Uterus (tissue), 3 donors: ENCODE measurements at regions not wholly inside any gene's neighbourhood (a gene's known extent, or its start where the extent isn't known, plus 50 kb on each side); places are given as distances from the start of the nearest gene placed in this dataset.

Experiments used
- DNase-seq, 2 donors: peaks; one replicate each; pipeline ENCODE4 v3.0.0-alpha.2; 2019 to 2020
- H3K27ac ChIP-seq, 2 donors: fragments of 200-600 bp; sonication (generic); 1 replicate in 1 of 2; 2 replicates in 1 of 2; pipeline ENCODE4 v1.5.1; 2016 to 2018
- H3K27me3 ChIP-seq, 2 donors: fragments of 200-600 bp; sonication (generic); one replicate each; pipeline ENCODE4 v1.5.1; 2018 to 2019; ENCODE audit warnings: control low read depth in 1 of 2
- H3K36me3 ChIP-seq, 2 donors: fragments of 200-600 bp; sonication (generic); one replicate each; pipeline ENCODE4 v1.5.1; 2019; ENCODE audit warnings: control low read depth in 1 of 2
- H3K4me1 ChIP-seq, 2 donors: fragments of 200-600 bp; sonication (generic); one replicate each; pipeline ENCODE4 v1.5.1; 2018 to 2019; ENCODE audit warnings: control low read depth in 1 of 2
- H3K4me3 ChIP-seq, 2 donors: fragments of 200-600 bp; sonication (generic); 1 replicate in 1 of 2; 2 replicates in 1 of 2; pipeline ENCODE4 v1.5.1; 2018 to 2019; ENCODE audit warnings: mild to moderate bottlenecking in 1 of 2
- H3K9me3 ChIP-seq, 2 donors: fragments of 200-600 bp; sonication (generic); one replicate each; pipeline ENCODE4 v1.5.1; 2019; ENCODE audit warnings: control low read depth in 1 of 2
- POLR2A ChIP-seq, 2 donors: fragments of 450-650 bp; IDR thresholded peaks; one replicate each; pipeline ENCODE4 v1.6.1; 2016; ENCODE audit warnings: antibody characterized with exemption in 2 of 2, mild to moderate bottlenecking in 1 of 2, moderate library complexity in 1 of 2
- intact Hi-C: fragments of 100-400 bp; cut with DNase I; formaldehyde crosslinking; loops from one replicate; pipeline ENCODE4 v1.15.1; 2023; ENCODE audit warnings: low total_unique reads
- TF ChIP-seq, protein P1 (sequence below), 4 experiments: fragments of 200-600 bp in 2 of 4; fragments of 450-650 bp in 2 of 4; sonication (generic) in 2 of 4; IDR thresholded peaks; one replicate each; pipeline ENCODE4 v1.5.1; 2016 to 2019; ENCODE audit warnings: antibody characterized with exemption in 4 of 4, mild to moderate bottlenecking in 2 of 4, moderate library complexity in 1 of 4
- donor health status: DM: yes; HTN: yes; CAD: no.

DNA sequence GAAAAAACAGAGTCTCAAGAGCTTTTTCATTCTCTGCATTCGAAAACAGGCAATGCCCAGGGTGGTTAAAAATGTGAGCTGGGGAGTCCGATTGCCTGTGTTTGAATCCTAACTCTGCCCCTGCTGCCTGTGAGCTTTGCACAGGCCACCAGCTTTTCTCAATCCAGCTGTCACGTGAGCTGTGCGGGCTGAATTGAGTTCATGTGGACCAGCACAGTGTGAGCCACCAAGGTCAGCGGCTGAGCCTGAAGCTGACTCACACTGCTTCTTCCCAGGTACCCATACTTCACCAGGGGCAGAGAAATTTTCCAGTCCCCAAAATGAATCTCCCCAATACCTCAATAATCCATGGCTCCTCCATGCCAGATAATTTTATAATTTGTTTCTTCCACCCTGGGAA is 64.4 kb upstream of the SLCO3A1 start:
- Histone ChIP-seq H3K36me3 (no peaks in the 10 kb centered on the region), H3K9me3 (no peaks in the 10 kb centered on the region), H3K4me3 (no peak overlapping the region), H3K4me1 (no peaks in the 10 kb centered on the region), H3K27ac (no peak overlapping the region), H3K27me3 (no peaks in the 10 kb centered on the region)
- TF ChIP-seq, protein P1, sequence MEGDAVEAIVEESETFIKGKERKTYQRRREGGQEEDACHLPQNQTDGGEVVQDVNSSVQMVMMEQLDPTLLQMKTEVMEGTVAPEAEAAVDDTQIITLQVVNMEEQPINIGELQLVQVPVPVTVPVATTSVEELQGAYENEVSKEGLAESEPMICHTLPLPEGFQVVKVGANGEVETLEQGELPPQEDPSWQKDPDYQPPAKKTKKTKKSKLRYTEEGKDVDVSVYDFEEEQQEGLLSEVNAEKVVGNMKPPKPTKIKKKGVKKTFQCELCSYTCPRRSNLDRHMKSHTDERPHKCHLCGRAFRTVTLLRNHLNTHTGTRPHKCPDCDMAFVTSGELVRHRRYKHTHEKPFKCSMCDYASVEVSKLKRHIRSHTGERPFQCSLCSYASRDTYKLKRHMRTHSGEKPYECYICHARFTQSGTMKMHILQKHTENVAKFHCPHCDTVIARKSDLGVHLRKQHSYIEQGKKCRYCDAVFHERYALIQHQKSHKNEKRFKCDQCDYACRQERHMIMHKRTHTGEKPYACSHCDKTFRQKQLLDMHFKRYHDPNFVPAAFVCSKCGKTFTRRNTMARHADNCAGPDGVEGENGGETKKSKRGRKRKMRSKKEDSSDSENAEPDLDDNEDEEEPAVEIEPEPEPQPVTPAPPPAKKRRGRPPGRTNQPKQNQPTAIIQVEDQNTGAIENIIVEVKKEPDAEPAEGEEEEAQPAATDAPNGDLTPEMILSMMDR (IDR thresholded peaks at IDR 0.05), result no peak
- no peak for TF ChIP-seq POLR2A (IDR thresholded peaks at IDR 0.05)
- DNase-seq, result no peak
- intact Hi-C loops, result no loop called here

DNA sequence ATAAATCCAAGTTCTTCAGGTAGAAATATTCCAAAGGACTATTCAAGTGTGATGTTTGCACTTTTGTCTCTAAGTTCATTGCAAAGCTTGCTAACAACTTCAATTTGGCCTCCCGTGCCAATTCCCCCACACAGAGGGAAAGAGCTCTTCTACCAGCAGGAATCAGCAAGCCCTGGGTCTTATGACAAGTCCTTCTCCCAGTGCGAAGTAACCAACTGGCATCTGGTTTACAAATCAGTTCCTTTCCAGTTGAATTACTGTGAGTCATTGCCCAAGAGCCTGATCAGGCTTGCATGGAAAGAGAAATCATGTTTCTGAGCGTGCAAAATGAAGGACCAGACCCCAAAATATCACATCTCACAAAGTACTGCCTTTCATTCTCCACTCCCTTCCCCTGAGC is 62.7 kb upstream of the SLCO3A1 start:
- no peak overlapping the region for H3K4me3 ChIP-seq
- TF ChIP-seq, protein P1 (IDR thresholded peaks at IDR 0.05), result no peak
- TF ChIP-seq POLR2A (IDR thresholded peaks at IDR 0.05), result no peak

DNA sequence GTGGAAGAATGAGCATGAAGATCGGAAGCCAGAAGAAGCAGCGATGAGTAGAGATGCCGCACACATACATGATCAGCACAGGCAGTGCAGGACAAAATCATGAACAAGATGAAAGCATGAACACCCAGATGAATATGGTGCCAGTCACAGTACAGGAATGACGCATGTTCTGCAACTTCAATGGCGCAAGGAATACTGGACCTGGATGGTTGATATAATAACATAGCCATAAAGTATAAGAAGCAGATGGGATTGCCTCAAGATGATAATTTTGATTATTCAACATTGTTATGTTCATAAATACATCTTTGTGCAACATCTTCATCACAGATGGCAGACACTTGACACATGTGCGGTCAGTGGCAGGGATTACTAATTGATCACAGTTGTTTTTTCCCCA is 59.7 kb upstream of the SLCO3A1 start:
- Histone ChIP-seq H3K27me3 (no peaks in the 10 kb centered on the region), H3K36me3 (no peaks in the 10 kb centered on the region), H3K4me1 (no peaks in the 10 kb centered on the region), H3K9me3 (no peaks in the 10 kb centered on the region), H3K27ac (no peak overlapping the region), H3K4me3 (no peak overlapping the region)
- TF ChIP-seq, protein P1 (IDR thresholded peaks at IDR 0.05), result no peak
- TF ChIP-seq POLR2A (IDR thresholded peaks at IDR 0.05), result no peak
- intact Hi-C loops, result no loop called here
- no peak for DNase-seq

More for the DNA sequence above, 62.7 kb upstream of the SLCO3A1 start:
- Histone ChIP-seq H3K9me3 (no peaks in the 10 kb centered on the region), H3K4me1 (no peaks in the 10 kb centered on the region), H3K27ac (no peak overlapping the region), H3K36me3 (no peaks in the 10 kb centered on the region), H3K27me3 (no peaks in the 10 kb centered on the region)
- DNase-seq, result no peak
- intact Hi-C loops, result no loop called here

DNA sequence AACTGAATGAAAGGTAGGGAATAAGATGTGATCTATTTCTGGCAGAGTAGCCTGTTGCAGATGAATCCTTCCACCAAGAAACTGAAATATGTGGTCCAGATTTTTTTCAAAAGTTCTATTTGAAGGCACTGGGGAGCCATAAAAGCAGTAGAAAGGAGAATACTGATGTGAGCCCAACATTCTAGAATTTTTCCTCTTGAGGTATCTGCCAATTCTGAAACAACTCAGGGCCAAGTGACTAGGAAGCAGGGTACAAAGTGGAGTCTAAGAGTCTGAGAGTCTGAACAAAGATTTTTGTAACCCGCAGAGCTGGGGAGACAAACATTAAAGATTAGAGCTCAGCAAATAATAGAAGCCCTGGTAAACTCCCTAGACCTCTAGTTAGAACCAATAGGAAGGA is 58.3 kb upstream of the SLCO3A1 start:
- no peaks in the 10 kb centered on the region for H3K36me3 ChIP-seq
- no peak for TF ChIP-seq POLR2A (IDR thresholded peaks at IDR 0.05)
- TF ChIP-seq, protein P1 (IDR thresholded peaks at IDR 0.05), result no peak
- no peaks in the 10 kb centered on the region for H3K27me3 ChIP-seq
- intact Hi-C loops, result no loop called here
- no peak overlapping the region for H3K4me3 ChIP-seq
- no peak overlapping the region for H3K27ac ChIP-seq
- no peaks in the 10 kb centered on the region for H3K9me3 ChIP-seq
- DNase-seq, result no peak
- no peaks in the 10 kb centered on the region for H3K4me1 ChIP-seq

DNA sequence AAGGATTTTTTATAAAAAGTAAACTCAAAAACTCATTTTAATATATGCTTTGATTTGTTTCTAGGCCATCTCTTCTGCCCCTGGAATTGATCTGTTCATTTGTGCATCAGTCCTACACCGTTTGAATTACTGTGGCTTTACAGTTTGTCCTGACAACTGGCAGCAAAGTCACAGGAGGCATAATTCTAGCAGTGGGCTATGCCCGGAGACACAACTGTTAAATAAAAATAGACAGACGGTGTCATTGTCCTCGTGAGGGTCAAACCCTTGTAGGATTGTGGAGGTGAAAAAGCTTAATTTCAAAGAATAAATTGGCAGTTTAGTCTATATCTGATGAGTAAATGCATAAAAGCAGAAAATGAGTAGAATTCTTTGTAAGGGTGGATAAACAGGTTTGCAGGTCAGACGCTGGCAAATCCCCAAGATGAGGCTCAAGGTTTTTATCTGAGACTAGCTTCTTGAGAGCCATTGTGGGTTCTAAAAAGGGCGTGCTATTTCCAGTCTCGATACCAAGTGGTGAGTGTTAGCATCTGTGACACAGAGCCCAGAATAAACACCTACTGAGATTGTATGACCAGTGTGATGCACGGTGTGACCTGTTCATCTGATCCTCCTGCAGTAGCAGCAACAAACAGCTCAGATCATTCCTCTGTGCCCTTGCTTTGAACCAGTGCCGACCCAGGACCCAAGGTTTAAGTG is 51.5 kb upstream of the SLCO3A1 start:
- Histone ChIP-seq H3K4me3 (no peak overlapping the region), H3K27me3 (no peaks in the 10 kb centered on the region), H3K9me3 (no peaks in the 10 kb centered on the region), H3K27ac (no peak overlapping the region), H3K4me1 (no peaks in the 10 kb centered on the region), H3K36me3 (no peaks in the 10 kb centered on the region)
- intact Hi-C loops, result no loop called here
- no peak for DNase-seq
- TF ChIP-seq POLR2A (IDR thresholded peaks at IDR 0.05), result no peak
- TF ChIP-seq, protein P1 (IDR thresholded peaks at IDR 0.05), result no peak
